ENCODE measurements at regions not wholly inside any gene's neighbourhood (a gene's known extent, or its start where the extent isn't known, plus 50 kb on each side); places are given as distances from the start of the nearest gene placed in this dataset.

GRCh38 chr10:113219446-113219845 is 269.4 kb downstream of the TCF7L2 start:
- no peak for TF ChIP-seq CTCF (IDR thresholded peaks at IDR 0.05)
- no peak for DNase-seq
- no peaks in the 10 kb centered on the region for H3K36me3 ChIP-seq

GRCh38 chr10:113221756-113222168 is 271.7 kb downstream of the TCF7L2 start:
- Histone ChIP-seq H3K4me1 (no peaks in the 10 kb centered on the region), H3K27ac (no peak overlapping the region), H3K27me3 (ENCODE audit: low read depth) (no peaks in the 10 kb centered on the region), H3K4me3 (no peak overlapping the region), H3K36me3 (no peaks in the 10 kb centered on the region), H3K9me3 (no peaks in the 10 kb centered on the region)
- no peak for DNase-seq
- TF ChIP-seq CTCF (IDR thresholded peaks at IDR 0.05): no peak
- ATAC-seq: no peak
- intact Hi-C loops (cut with DNase I): no loop called here

More at GRCh38 chr10:113219446-113219845, 269.4 kb downstream of the TCF7L2 start:
- ATAC-seq: no peak
- intact Hi-C loops (cut with DNase I): no loop called here
- H3K27ac ChIP-seq: no peak overlapping the region
- no peaks in the 10 kb centered on the region for H3K9me3 ChIP-seq
- no peaks in the 10 kb centered on the region for H3K27me3 ChIP-seq (ENCODE audit: low read depth)
- no peak overlapping the region for H3K4me3 ChIP-seq
- H3K4me1 ChIP-seq: no peaks in the 10 kb centered on the region

- DNase-seq (no peak), ATAC-seq (no peak)
- no peaks in the 10 kb centered on the region for H3K9me3 ChIP-seq
- intact Hi-C loops (cut with DNase I): no loop called here
- no peaks in the 10 kb centered on the region for H3K36me3 ChIP-seq
- no peak overlapping the region for H3K27ac ChIP-seq
- H3K4me3 ChIP-seq: no peak overlapping the region
- no peak for TF ChIP-seq CTCF (IDR thresholded peaks at IDR 0.05)
- H3K27me3 ChIP-seq (ENCODE audit: low read depth): no peaks in the 10 kb centered on the region
- no peaks in the 10 kb centered on the region for H3K4me1 ChIP-seq
These were observed 272.2 kb downstream of the TCF7L2 start for GRCh38 chr10:113222207-113222606.

GRCh38 chr10:113225364-113225763 is 275.3 kb downstream of the TCF7L2 start:
- no peaks in the 10 kb centered on the region for H3K27me3 ChIP-seq (ENCODE audit: low read depth)
- intact Hi-C loops (cut with DNase I): no loop called here
- H3K9me3 ChIP-seq: no peaks in the 10 kb centered on the region
- H3K36me3 ChIP-seq: no peaks in the 10 kb centered on the region
- no peak overlapping the region for H3K27ac ChIP-seq
- DNase-seq (no peak), ATAC-seq (no peak)
- H3K4me1 ChIP-seq: no peaks in the 10 kb centered on the region
- no peak for TF ChIP-seq CTCF (IDR thresholded peaks at IDR 0.05)
- H3K4me3 ChIP-seq: no peak overlapping the region

- Histone ChIP-seq H3K4me1 (no peaks in the 10 kb centered on the region), H3K9me3 (no peaks in the 10 kb centered on the region), H3K4me3 (no peak overlapping the region), H3K36me3 (no peaks in the 10 kb centered on the region), H3K27ac (no peak overlapping the region), H3K27me3 (ENCODE audit: low read depth) (no peaks in the 10 kb centered on the region)
- intact Hi-C loops (cut with DNase I): no loop called here
- TF ChIP-seq CTCF (IDR thresholded peaks at IDR 0.05): no peak
- DNase-seq: no peak
- no peak for ATAC-seq
These were observed 275.9 kb downstream of the TCF7L2 start for GRCh38 chr10:113225903-113226302.

- ATAC-seq (no peak), DNase-seq (no peak)
- intact Hi-C loops (cut with DNase I): no loop called here
- Histone ChIP-seq H3K4me1 (no peaks in the 10 kb centered on the region), H3K27me3 (ENCODE audit: low read depth) (no peaks in the 10 kb centered on the region), H3K36me3 (no peaks in the 10 kb centered on the region), H3K27ac (no peak overlapping the region), H3K9me3 (no peaks in the 10 kb centered on the region), H3K4me3 (no peak overlapping the region)
- no peak for TF ChIP-seq CTCF (IDR thresholded peaks at IDR 0.05)
These were observed 276.4 kb downstream of the TCF7L2 start for GRCh38 chr10:113226399-113226798.
